Ovary (tissue), 7 donors: ENCODE measurements at regions not wholly inside any gene's neighbourhood (a gene's known extent, or its start where the extent isn't known, plus 50 kb on each side); places are given as distances from the start of the nearest gene placed in this dataset.

Source experiments
- DNase-seq, 5 donors: peaks; one replicate each; pipeline ENCODE4 v3.0.0-alpha.2; 2019 to 2020
- H3K27ac ChIP-seq, 2 donors: fragments of 200-600 bp; one replicate each; pipeline versions ENCODE4 v1.5.1 to v1.8.0; 2019 to 2022
- H3K27me3 ChIP-seq: fragments of 200-600 bp; one replicate; pipeline ENCODE4 v1.8.0; 2022
- H3K36me3 ChIP-seq: fragments of 200-600 bp; sonication (generic); one replicate; pipeline ENCODE4 v1.5.1; 2019
- H3K4me1 ChIP-seq: one replicate; pipeline ENCODE4 v1.8.1; 2013; ENCODE audit warnings: mild to moderate bottlenecking, moderate library complexity; ENCODE audit not compliant: insufficient read depth
- H3K4me3 ChIP-seq: fragments of 200-600 bp; sonication (generic); one replicate; pipeline ENCODE4 v1.5.1; 2017
- H3K9me3 ChIP-seq, 2 donors: fragments of 200-600 bp in 1 of 2; sonication (generic) in 1 of 2; one replicate each; pipeline versions ENCODE4 v1.5.1 to v1.8.1; 2013 to 2019; ENCODE audit warnings: mild to moderate bottlenecking in 1 of 2, moderate library complexity in 1 of 2
- CTCF ChIP-seq, 3 donors: fragments of 450-650 bp in 2 of 3; fragments of 200-600 bp in 1 of 3; IDR thresholded peaks; one replicate each; pipeline versions ENCODE4 v1.5.1 to v1.8.0; 2016 to 2022; ENCODE audit warnings: antibody characterized with exemption in 3 of 3, mild to moderate bottlenecking in 1 of 3
- EP300 ChIP-seq: sonication (generic); formaldehyde crosslinking; IDR thresholded peaks from one replicate; pipeline ENCODE4 v1.6.1; 2017; ENCODE audit warnings: antibody characterized with exemption
- POLR2A ChIP-seq: fragments of 450-650 bp; IDR thresholded peaks from one replicate; pipeline ENCODE4 v1.6.1; 2017; ENCODE audit warnings: antibody characterized with exemption, mild to moderate bottlenecking, moderate library complexity
- WGBS, 3 donors: extraction: QIAGEN DNeasy Blood & Tissue Kit in 1 of 3; methylation state at CpG; one replicate each; pipeline versions ENCODE4 v1.1.5 to v1.1.7; 2013 to 2017; 5-methylcytosine and 5-hydroxymethylcytosine counted together
- intact Hi-C, 4 donors: fragments of 100-400 bp; cut with DNase I; formaldehyde crosslinking; loops; one replicate each; pipeline versions ENCODE4 v1.11.0 to v1.15.1; 2022 to 2023
- donor health status: DM: no; HTN: no; CAD: no; lungs with moderate emphysema.
- donor health status: DM: no; HTN: no; CAD: no.
- donor health status: Bipolar disorder and iron deficiency.
- donor health status: DM: no; HTN: no; CAD: no.
- donor health status: DM: yes; HTN: yes; CAD: no.

GRCh38 chr12:19894803-19895202 lies 455.5 kb downstream of the AEBP2 start:
- intact Hi-C loops, result no loop called here
- Histone ChIP-seq H3K9me3 (no peaks in the 10 kb centered on the region), H3K4me3 (no peak overlapping the region), H3K36me3 (no peaks in the 10 kb centered on the region), H3K27ac (no peak overlapping the region), H3K4me1 (peaks cover 1% of the 10 kb centered on the region), H3K27me3 (no peaks in the 10 kb centered on the region)
- DNase-seq, result no peak
- 60 to 70% (median 67%) methylated on average over 5 of the region's 5 CpGs for WGBS, 3 donors
- no peak for TF ChIP-seq POLR2A
- no peak for TF ChIP-seq CTCF (IDR thresholded peaks at IDR 0.05)
- TF ChIP-seq EP300, result no peak

GRCh38 chr12:19895246-19896020 lies 456.1 kb downstream of the AEBP2 start:
- no peaks in the 10 kb centered on the region for H3K9me3 ChIP-seq
- WGBS, 3 donors, result 29 to 40% (median 33%) methylated on average over 2 of the region's 2 CpGs
- no peaks in the 10 kb centered on the region for H3K27me3 ChIP-seq
- intact Hi-C loops, result no loop called here
- H3K4me3 ChIP-seq, result no peak overlapping the region
- no peak for DNase-seq
- H3K4me1 ChIP-seq, result peaks cover 1% of the 10 kb centered on the region
- no peak for TF ChIP-seq CTCF (IDR thresholded peaks at IDR 0.05)
- TF ChIP-seq POLR2A, result no peak
- H3K27ac ChIP-seq, result no peak overlapping the region
- H3K36me3 ChIP-seq, result no peaks in the 10 kb centered on the region

- no peak for DNase-seq
- intact Hi-C loops, result no loop called here
- TF ChIP-seq CTCF (IDR thresholded peaks at IDR 0.05), result no peak
- whole genome bisulfite sequencing, 3 donors, result 73 to 88% (median 76%) methylated on average over 1 of the region's 1 CpG
- H3K36me3 ChIP-seq, result no peaks in the 10 kb centered on the region
- H3K4me1 ChIP-seq, result peaks cover 1% of the 10 kb centered on the region
- H3K9me3 ChIP-seq, result no peaks in the 10 kb centered on the region
- H3K27me3 ChIP-seq, result no peaks in the 10 kb centered on the region
- H3K4me3 ChIP-seq, result no peak overlapping the region
- no peak overlapping the region for H3K27ac ChIP-seq
These were observed 456.7 kb downstream of the AEBP2 start for GRCh38 chr12:19896041-19896440.

- Histone ChIP-seq H3K36me3 (no peaks in the 10 kb centered on the region), H3K9me3 (no peaks in the 10 kb centered on the region), H3K27me3 (no peaks in the 10 kb centered on the region), H3K4me1 (no peaks in the 10 kb centered on the region), H3K4me3 (no peak overlapping the region), H3K27ac (no peak overlapping the region)
- 81 to 84% (median 83%) methylated on average over 3 of the region's 3 CpGs for WGBS, 3 donors
- intact Hi-C loops, result no loop called here
- TF ChIP-seq CTCF (IDR thresholded peaks at IDR 0.05) (no peak), EP300 (no peak), POLR2A (no peak)
- DNase-seq, result no peak
These were observed 457.2 kb downstream of the AEBP2 start for GRCh38 chr12:19896534-19896933.
